ENCODE measurements at regions not wholly inside any gene's neighbourhood (a gene's known extent, or its start where the extent isn't known, plus 50 kb on each side); places are given as distances from the start of the nearest gene placed in this dataset.
"Not testable (repeated sequence)": the region's sequence is repeated elsewhere in the genome, so short reads cannot be mapped to it uniquely, and the experiment has no call there.

DNA sequence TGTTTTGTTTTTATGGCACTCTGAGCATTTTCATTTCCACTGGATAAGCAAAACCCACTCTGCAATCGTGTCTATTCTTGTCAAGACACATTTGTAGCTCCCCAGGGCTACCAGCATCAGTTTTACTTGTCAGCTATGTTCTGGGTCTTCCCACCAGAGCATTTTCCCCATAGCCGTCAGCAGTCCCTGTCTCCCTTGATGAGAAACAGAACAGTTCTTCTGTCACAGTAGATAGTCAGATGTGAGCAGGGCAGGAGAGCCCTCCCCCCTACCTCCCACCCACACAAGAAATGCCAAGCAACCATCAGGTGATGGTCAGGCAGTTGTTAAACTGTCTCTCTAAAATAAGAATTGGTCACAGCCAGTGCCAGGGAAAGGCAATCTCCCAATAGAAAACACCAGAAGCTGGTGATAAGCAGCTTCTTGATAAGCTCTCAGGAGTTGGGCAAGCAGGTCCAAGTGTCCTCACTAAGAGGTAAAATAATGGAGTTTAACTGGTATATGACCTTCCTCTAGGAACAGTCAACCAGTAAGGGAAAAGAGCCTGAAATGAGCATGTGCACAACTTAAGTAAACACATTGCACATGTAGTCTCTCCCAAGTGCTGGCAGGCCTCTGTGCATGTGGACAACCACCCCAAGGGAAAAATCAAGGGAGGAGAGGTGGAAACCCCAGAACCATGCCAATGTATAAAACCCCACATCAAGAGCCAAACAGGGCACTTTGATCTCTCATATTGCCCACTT is 208.2 kb downstream of the S1PR1 start:
- no peaks in the 10 kb centered on the region for H3K36me3 ChIP-seq (replicated peaks)
- no peak for DNase-seq
- H3K27me3 ChIP-seq (replicated peaks) = no peaks in the 10 kb centered on the region
- in situ Hi-C loops (cut with HindIII; ENCODE audit: low pct_ligation_motif_present, low sequenced_read_pairs) = no loop called here
- H3K4me3 ChIP-seq (ENCODE audit: low read depth, low read length) = no peak overlapping the region
- H3K27ac ChIP-seq = no peak overlapping the region
- TF ChIP-seq, protein P1, sequence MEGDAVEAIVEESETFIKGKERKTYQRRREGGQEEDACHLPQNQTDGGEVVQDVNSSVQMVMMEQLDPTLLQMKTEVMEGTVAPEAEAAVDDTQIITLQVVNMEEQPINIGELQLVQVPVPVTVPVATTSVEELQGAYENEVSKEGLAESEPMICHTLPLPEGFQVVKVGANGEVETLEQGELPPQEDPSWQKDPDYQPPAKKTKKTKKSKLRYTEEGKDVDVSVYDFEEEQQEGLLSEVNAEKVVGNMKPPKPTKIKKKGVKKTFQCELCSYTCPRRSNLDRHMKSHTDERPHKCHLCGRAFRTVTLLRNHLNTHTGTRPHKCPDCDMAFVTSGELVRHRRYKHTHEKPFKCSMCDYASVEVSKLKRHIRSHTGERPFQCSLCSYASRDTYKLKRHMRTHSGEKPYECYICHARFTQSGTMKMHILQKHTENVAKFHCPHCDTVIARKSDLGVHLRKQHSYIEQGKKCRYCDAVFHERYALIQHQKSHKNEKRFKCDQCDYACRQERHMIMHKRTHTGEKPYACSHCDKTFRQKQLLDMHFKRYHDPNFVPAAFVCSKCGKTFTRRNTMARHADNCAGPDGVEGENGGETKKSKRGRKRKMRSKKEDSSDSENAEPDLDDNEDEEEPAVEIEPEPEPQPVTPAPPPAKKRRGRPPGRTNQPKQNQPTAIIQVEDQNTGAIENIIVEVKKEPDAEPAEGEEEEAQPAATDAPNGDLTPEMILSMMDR (IDR thresholded peaks at IDR 0.05; ENCODE audit: low read depth, low read length, missing control alignments) = no peak

DNA sequence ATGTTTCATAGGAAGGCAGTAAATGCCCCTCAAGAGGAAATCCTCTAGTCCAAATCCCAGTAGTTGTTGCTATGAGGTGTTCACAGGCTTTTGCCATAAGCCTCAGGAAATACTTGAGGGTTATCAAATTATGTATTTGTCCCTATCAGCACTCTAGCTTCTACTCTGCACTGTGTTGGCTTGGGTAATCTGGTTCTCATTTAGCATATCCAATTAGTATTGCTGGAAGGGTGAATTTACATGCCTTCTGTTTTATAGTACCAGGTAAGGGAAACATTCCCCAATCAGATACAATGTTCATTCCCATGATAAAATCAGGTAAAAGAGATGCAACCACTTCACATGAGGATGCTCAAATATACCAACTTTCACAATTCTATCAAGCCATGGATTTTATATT is 211.2 kb downstream of the S1PR1 start:
- in situ Hi-C loops (cut with HindIII; ENCODE audit: low pct_ligation_motif_present, low sequenced_read_pairs) = no loop called here
- Histone ChIP-seq H3K36me3 (replicated peaks) (no peaks in the 10 kb centered on the region), H3K27ac (no peak overlapping the region), H3K4me3 (ENCODE audit: low read depth, low read length) (no peak overlapping the region), H3K27me3 (replicated peaks) (no peaks in the 10 kb centered on the region)
- TF ChIP-seq, protein P1 (IDR thresholded peaks at IDR 0.05; ENCODE audit: low read depth, low read length, missing control alignments) = no peak
- DNase-seq = no peak

DNA sequence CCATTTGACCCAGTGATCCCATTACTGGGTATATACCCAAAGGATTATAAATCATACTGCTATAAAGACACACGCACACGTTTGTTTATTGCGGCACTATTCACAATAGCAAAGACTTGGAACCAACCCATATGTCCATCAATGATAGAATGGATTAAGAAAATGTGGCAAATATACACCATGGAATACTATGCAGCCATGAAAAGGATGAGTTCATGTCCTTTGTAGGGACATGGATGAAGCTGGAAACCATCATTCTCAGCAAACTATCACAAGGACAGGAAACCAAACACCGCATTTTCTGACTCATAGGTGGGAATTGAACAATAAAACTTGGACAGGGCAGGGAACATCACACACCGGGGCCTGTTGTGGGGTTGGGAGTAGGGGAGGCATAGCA is 213.9 kb downstream of the S1PR1 start:
- H3K27ac ChIP-seq; H3K4me3 ChIP-seq (ENCODE audit: low read depth, low read length); in situ Hi-C loops (cut with HindIII; ENCODE audit: low pct_ligation_motif_present, low sequenced_read_pairs); H3K36me3 ChIP-seq (replicated peaks); H3K27me3 ChIP-seq (replicated peaks); DNase-seq: not testable (repeated sequence)

DNA sequence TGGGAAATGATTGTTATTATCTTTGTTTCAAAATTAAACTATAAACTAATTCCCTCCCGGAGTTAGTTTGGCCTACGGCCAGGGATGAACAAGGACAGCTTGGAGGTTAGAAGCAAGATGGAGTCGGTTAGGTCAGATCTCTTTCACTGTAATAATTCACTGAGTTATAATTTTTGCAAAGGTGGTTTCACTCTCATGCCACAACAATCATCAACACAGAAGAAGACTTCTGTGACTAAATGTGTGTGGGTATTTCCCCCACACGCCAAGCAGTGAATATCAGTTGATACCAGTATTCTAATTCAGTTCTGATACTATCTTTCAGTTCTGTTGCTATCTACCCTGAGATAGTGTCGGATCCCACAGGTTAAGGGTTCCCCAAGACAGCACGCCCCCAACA is 215.1 kb downstream of the S1PR1 start:
- no peak for DNase-seq

DNA sequence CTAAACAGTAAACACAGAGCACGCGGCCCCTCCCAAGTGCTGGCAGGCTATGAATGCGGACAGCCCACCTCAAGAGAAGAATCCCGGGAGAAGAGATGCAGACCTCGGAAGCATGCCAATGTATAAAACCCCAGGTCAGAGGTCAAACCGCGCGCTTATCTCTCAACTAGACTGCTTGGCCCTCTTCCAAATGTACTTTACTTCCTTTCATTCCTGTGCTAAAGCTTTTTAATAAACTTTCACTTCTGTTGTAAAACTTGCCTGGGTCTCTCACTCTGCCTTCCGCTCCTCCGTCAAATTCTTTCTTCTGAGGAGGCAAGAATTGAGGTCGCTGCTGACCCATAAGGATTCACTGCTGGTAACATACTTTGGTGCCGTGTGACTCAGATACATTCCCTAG is 216.0 kb downstream of the S1PR1 start:
- Histone ChIP-seq H3K4me3 (ENCODE audit: low read depth, low read length) (no peak overlapping the region), H3K27ac (no peak overlapping the region), H3K27me3 (replicated peaks) (no peaks in the 10 kb centered on the region), H3K36me3 (replicated peaks) (no peaks in the 10 kb centered on the region)
- no peak for DNase-seq
- TF ChIP-seq, protein P1 (IDR thresholded peaks at IDR 0.05; ENCODE audit: low read depth, low read length, missing control alignments) = no peak
- in situ Hi-C loops (cut with HindIII; ENCODE audit: low pct_ligation_motif_present, low sequenced_read_pairs) = no loop called here

More for the DNA sequence above, 215.1 kb downstream of the S1PR1 start:
- no peaks in the 10 kb centered on the region for H3K36me3 ChIP-seq (replicated peaks)
- H3K4me3 ChIP-seq (ENCODE audit: low read depth, low read length) = no peak overlapping the region
- H3K27me3 ChIP-seq (replicated peaks) = no peaks in the 10 kb centered on the region
- in situ Hi-C loops (cut with HindIII; ENCODE audit: low pct_ligation_motif_present, low sequenced_read_pairs) = no loop called here
- no peak overlapping the region for H3K27ac ChIP-seq
- TF ChIP-seq, protein P1 (IDR thresholded peaks at IDR 0.05; ENCODE audit: low read depth, low read length, missing control alignments) = no peak

DNA sequence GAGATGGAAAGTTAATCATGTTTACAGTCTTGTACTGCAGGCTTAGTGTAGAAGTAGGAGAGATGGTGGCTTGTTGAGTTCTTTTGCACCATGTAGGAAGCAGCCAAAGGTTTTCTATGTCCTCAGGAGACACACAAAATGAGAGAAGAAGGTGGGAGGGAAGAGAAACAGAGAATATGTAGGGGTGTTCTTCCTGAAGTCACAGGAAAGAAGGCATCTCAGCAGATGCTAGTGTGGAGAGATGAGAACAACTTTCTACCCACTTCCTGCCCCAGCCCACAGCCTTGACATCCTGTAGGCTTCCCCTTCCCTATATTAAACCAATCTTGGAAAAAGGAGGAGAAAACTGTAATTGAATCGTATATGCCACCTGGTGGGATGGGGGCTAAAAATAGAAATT is 217.0 kb downstream of the S1PR1 start:
- DNase-seq = no peak
- in situ Hi-C loops (cut with HindIII; ENCODE audit: low pct_ligation_motif_present, low sequenced_read_pairs) = no loop called here
- TF ChIP-seq, protein P1 (IDR thresholded peaks at IDR 0.05; ENCODE audit: low read depth, low read length, missing control alignments) = no peak
- Histone ChIP-seq H3K27ac (no peak overlapping the region), H3K27me3 (replicated peaks) (no peaks in the 10 kb centered on the region), H3K36me3 (replicated peaks) (no peaks in the 10 kb centered on the region), H3K4me3 (ENCODE audit: low read depth, low read length) (no peak overlapping the region)
